ENCODE measurements at regions not wholly inside any gene's neighbourhood (a gene's known extent, or its start where the extent isn't known, plus 50 kb on each side); places are given as distances from the start of the nearest gene placed in this dataset.

DNA sequence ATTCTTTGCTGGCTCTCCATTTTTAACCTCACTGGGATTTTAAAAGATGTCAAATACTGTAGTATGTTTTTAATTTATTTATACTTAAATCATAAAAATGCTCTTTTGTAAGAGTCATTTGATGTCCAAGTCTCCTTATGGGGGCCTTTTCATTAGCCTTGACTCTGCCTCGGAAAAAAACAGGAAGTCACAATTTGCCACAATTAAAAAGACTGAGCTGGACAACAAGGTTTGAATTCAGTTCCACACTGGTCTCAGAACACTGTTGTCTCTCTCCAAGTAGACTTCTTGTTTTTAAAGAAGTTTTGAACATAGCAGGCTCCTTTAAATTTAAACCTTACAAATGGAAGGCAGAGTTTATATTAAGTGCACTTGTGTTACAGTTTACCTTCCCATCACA, 444.2 kb downstream of the ACTL7B start:
- no peak overlapping the region for H3K4me3 ChIP-seq (ENCODE audit: low read depth, low read length)
- H3K27me3 ChIP-seq (ENCODE audit: control insufficient read depth, insufficient read depth, low read length) = no peaks in the 10 kb centered on the region
- DNase-seq (ENCODE audit: low read depth) (no peak), FAIRE-seq (no peak)
- H3K36me3 ChIP-seq (ENCODE audit: control insufficient read depth, insufficient read depth, low read length) = no peaks in the 10 kb centered on the region
- TF ChIP-seq, protein P1, sequence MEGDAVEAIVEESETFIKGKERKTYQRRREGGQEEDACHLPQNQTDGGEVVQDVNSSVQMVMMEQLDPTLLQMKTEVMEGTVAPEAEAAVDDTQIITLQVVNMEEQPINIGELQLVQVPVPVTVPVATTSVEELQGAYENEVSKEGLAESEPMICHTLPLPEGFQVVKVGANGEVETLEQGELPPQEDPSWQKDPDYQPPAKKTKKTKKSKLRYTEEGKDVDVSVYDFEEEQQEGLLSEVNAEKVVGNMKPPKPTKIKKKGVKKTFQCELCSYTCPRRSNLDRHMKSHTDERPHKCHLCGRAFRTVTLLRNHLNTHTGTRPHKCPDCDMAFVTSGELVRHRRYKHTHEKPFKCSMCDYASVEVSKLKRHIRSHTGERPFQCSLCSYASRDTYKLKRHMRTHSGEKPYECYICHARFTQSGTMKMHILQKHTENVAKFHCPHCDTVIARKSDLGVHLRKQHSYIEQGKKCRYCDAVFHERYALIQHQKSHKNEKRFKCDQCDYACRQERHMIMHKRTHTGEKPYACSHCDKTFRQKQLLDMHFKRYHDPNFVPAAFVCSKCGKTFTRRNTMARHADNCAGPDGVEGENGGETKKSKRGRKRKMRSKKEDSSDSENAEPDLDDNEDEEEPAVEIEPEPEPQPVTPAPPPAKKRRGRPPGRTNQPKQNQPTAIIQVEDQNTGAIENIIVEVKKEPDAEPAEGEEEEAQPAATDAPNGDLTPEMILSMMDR (IDR thresholded peaks at IDR 0.05; ENCODE audit: insufficient read depth, low read length, severe bottlenecking) = no peak

DNA sequence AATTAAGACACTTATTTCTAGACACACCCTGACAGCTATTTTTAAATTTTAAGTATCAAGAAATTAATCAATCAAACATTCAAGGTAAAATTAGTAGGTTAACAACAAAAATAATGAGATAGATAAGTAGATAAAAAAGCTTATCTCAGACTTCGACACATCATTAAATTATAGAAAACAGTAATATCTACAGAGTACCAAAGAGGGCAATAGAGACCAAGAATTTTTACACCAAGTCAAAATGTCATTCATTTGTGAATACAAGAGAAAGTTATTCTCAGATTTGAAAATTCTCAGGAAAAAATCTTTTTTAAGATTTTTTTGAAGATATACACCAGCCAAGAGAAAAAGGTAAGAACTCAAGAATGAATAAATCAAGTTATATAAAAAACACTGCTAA, 445.6 kb downstream of the ACTL7B start:
- TF ChIP-seq, protein P1 (IDR thresholded peaks at IDR 0.05; ENCODE audit: insufficient read depth, low read length, severe bottlenecking) = no peak
- Histone ChIP-seq H3K27me3 (ENCODE audit: control insufficient read depth, insufficient read depth, low read length) (no peaks in the 10 kb centered on the region), H3K4me3 (ENCODE audit: low read depth, low read length) (no peak overlapping the region), H3K36me3 (ENCODE audit: control insufficient read depth, insufficient read depth, low read length) (no peaks in the 10 kb centered on the region)
- FAIRE-seq = no peak
- DNase-seq (ENCODE audit: low read depth) = no peak

DNA sequence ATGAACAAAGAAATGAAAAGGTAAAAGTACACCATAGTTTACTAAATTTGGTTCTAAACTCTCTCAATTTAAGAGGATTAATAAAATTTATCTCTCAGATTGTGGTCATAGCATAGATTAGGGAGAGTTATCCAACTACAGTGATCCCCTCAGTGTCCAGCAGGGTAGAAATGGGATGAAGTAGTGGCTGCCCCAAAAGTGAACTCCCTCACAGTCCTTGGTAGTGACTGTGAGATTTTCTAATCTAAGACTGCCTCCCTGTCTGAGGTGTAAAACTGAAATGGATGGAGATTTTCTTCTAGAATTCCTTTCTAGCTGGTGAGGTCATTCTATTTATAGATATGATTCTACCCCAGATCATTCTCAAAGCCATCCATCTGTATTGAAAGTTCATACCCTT, 455.5 kb downstream of the ACTL7B start:
- FAIRE-seq = no peak
- no peak overlapping the region for H3K4me3 ChIP-seq (ENCODE audit: low read depth, low read length)
- TF ChIP-seq, protein P1 (IDR thresholded peaks at IDR 0.05; ENCODE audit: insufficient read depth, low read length, severe bottlenecking) = no peak
- no peaks in the 10 kb centered on the region for H3K27me3 ChIP-seq (ENCODE audit: control insufficient read depth, insufficient read depth, low read length)
- no peak for DNase-seq (ENCODE audit: low read depth)
- no peaks in the 10 kb centered on the region for H3K36me3 ChIP-seq (ENCODE audit: control insufficient read depth, insufficient read depth, low read length)

DNA sequence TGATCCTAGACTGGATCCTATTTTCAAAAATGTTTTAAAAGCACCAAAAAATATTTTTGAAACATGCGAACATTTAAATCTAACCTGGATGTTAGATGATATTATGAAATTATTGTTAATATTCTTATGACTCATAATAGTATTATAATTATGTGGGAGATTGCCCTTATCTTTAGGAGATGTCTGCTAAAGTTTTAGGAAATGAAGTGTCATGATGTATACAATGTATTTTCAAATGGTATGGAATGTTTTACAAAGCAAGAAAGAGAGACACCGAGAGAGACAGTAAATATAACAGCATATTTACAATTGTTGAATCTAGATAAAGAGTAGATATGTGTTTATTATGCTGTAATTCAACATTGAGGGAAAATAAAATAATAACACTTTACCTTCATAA, 455.9 kb downstream of the ACTL7B start:
- FAIRE-seq (no peak), DNase-seq (ENCODE audit: low read depth) (no peak)
- Histone ChIP-seq H3K27me3 (ENCODE audit: control insufficient read depth, insufficient read depth, low read length) (no peaks in the 10 kb centered on the region), H3K4me3 (ENCODE audit: low read depth, low read length) (no peak overlapping the region), H3K36me3 (ENCODE audit: control insufficient read depth, insufficient read depth, low read length) (no peaks in the 10 kb centered on the region)
- TF ChIP-seq, protein P1 (IDR thresholded peaks at IDR 0.05; ENCODE audit: insufficient read depth, low read length, severe bottlenecking) = no peak

DNA sequence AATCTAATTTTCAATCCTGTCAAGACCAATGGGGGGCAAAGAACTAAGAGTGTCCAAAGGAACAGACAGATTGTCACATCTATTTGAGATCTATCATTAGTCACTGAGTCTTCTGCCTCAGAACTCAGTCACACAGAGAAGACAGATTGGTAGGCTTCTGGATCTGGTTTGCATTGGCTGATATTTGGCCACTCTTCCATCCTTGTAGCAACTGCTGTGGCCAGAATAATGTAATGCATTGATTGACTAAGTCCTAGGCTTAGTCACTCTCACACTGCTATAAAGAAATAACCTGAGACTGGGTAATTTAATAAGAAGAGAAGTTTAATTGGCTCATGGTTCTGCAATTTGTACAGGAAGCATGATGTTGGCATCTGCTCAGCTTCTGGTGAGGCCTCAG, 458.5 kb downstream of the ACTL7B start:
- no peak overlapping the region for H3K4me3 ChIP-seq (ENCODE audit: low read depth, low read length)
- FAIRE-seq (no peak), DNase-seq (ENCODE audit: low read depth) (no peak)
- TF ChIP-seq, protein P1 (IDR thresholded peaks at IDR 0.05; ENCODE audit: insufficient read depth, low read length, severe bottlenecking) = no peak
- H3K36me3 ChIP-seq (ENCODE audit: control insufficient read depth, insufficient read depth, low read length) = no peaks in the 10 kb centered on the region
- no peaks in the 10 kb centered on the region for H3K27me3 ChIP-seq (ENCODE audit: control insufficient read depth, insufficient read depth, low read length)

DNA sequence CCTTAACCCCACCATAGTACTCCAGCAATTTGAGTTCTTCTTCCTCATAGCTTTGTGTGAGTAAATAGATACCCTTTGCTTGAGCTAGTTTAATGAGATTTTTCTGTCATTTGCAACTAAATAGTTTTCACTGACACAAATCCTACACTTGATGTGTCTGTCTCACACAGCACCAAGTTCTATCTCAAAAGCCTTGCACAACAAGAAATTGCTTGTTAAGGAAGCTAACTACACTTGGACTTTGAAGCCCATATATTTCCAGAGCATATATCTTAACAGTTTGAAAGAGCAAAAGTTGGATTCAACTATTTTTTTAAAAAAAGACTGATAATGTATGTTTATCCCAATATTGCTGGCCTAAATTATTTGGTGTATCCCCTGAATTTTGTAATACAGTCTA, 459.2 kb downstream of the ACTL7B start:
- TF ChIP-seq, protein P1 (IDR thresholded peaks at IDR 0.05; ENCODE audit: insufficient read depth, low read length, severe bottlenecking) = no peak
- no peak for DNase-seq (ENCODE audit: low read depth)
- Histone ChIP-seq H3K36me3 (ENCODE audit: control insufficient read depth, insufficient read depth, low read length) (no peaks in the 10 kb centered on the region), H3K4me3 (ENCODE audit: low read depth, low read length) (no peak overlapping the region), H3K27me3 (ENCODE audit: control insufficient read depth, insufficient read depth, low read length) (no peaks in the 10 kb centered on the region)
- FAIRE-seq = no peak

Data from bronchial epithelial cell (primary cell).